ENCODE measurements at regions not wholly inside any gene's neighbourhood (a gene's known extent, or its start where the extent isn't known, plus 50 kb on each side); places are given as distances from the start of the nearest gene placed in this dataset.
A peak's percentile ranks its signal among the peaks of the same experiment; 100 is the strongest.

DNA sequence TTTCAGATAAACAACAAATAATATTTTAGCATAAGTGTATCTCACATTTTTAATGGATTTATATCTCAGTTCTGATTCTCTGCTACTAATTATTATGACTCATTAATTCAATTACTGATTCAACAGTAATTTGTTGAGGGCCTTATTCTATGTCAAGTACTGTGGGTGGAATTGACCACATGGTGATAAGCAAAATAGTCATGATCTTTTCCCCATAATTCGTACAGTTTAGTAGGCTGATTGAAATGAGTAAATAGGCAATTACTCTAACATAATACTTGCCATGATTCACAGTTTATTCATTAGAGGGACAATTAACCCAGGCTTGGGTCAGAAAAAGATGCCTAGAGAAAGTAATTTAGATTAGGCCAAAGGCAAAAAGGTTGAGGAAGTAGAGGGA lies 60.9 kb upstream of the SLC4A7 start:
- ChIA-PET POLR2A (no interaction called here), CTCF (no interaction called here)
- H3K9me3 ChIP-seq (ENCODE audit: low read length) = no peaks in the 10 kb centered on the region
- no peak overlapping the region for H3K4me3 ChIP-seq (ENCODE audit: low read length)
- DNase-seq = no peak
- peaks cover 0 to 4% (median 0%) of the 10 kb centered on the region in 3 donors for H3K36me3 Mint-ChIP-seq
- H3K9me3 Mint-ChIP-seq = no peaks in the 10 kb centered on the region
- no peaks in the 10 kb centered on the region for H3K27me3 ChIP-seq (ENCODE audit: insufficient read depth, low read length, poor library complexity, severe bottlenecking)
- no peak overlapping the region for H3K27ac Mint-ChIP-seq
- H3K36me3 ChIP-seq (ENCODE audit: insufficient read depth, low read length) = no peaks in the 10 kb centered on the region
- peaks cover 0 to 3% of the 10 kb centered on the region in 2 donors for H3K27me3 Mint-ChIP-seq
- no peaks in the 10 kb centered on the region for H3K4me1 Mint-ChIP-seq
- no peaks in the 10 kb centered on the region for H3K4me1 ChIP-seq (ENCODE audit: insufficient read depth, low read length)
- H3K4me3 Mint-ChIP-seq = no peak overlapping the region
- no peak overlapping the region for H3K27ac ChIP-seq (ENCODE audit: low read depth, low read length)

DNA sequence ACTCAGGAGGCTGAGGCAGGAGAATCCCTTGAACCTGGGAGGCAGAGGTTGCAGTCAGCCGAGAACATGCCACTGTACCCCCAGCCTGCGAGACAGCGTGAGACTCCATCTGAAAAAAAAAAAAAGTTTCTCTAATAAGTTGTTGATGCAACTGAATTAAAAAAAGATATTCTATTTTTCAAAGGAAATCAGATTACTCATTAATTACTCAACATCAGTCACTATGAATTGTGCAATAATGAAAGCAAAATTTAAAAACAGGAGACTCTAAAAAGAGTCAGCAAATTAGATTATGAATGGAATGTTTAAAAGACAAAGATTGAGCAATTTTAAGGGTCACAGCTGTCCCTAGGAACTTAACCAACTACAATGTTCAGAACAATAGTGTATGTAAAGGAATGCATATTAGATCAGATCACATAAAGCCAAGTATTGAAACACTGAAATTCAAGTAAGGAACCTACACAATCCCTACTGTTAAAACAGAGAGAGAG lies 60.2 kb upstream of the SLC4A7 start:
- CTCF ChIA-PET = no interaction called here
- H3K27ac ChIP-seq (ENCODE audit: low read depth, low read length) = no peak overlapping the region

DNA sequence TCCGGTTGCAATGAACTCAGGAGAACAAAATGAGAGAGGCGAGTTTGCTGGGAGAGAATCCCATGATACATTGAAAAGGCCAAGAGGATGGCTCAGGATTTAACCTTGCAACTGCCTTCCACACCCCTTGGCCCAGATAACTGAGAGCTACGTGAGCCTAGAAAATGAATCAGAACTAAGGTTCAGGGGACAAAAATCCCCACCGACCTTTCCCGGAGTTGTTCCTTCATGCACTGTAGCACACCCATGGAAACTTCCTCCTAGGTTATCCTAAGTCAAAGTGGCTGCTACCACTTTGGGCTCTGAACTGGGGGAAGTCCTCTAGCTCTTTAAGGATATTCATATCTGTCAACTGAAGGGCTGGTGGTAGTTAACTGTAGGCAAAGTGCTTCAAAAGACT lies 58.3 kb upstream of the SLC4A7 start:
- H3K27ac Mint-ChIP-seq = no peak overlapping the region
- POLR2A ChIA-PET = no interaction called here

More for the DNA sequence above, 60.2 kb upstream of the SLC4A7 start:
- no peak overlapping the region for H3K4me3 ChIP-seq (ENCODE audit: low read length)
- H3K36me3 ChIP-seq (ENCODE audit: insufficient read depth, low read length) = no peaks in the 10 kb centered on the region
- H3K4me1 ChIP-seq (ENCODE audit: insufficient read depth, low read length) = no peaks in the 10 kb centered on the region
- no peaks in the 10 kb centered on the region for H3K9me3 ChIP-seq (ENCODE audit: low read length)
- H3K27me3 Mint-ChIP-seq = peaks cover 0 to 3% of the 10 kb centered on the region in 2 donors
- no peak overlapping the region for H3K4me3 Mint-ChIP-seq
- no peak for DNase-seq
- no peak overlapping the region for H3K27ac Mint-ChIP-seq
- H3K9me3 Mint-ChIP-seq = no peaks in the 10 kb centered on the region
- H3K27me3 ChIP-seq (ENCODE audit: insufficient read depth, low read length, poor library complexity, severe bottlenecking) = no peaks in the 10 kb centered on the region
- POLR2A ChIA-PET = no interaction called here
- peaks cover 0 to 4% (median 0%) of the 10 kb centered on the region in 3 donors for H3K36me3 Mint-ChIP-seq
- H3K4me1 Mint-ChIP-seq = no peaks in the 10 kb centered on the region

DNA sequence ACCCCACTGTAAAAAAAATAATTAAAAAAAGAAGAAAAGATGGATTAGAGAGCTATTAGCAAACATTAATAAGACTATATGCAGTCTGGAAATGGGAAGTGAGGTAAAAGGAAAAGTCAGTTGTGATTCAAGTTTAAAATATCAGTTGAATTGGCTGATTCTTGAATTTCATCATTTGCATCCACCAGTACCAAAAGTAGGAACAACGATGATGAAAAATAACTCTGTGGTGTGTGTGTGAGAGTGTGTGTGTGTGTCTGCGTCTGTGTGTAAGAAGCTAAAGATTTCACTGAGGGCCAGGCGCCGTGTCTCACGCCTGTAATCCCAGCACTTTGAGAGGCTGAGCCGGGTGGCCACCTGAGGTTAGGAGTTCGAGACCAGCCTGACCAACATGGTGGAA lies 56.0 kb upstream of the SLC4A7 start:
- DNase-seq = no peak
- Histone ChIP-seq H3K4me1 (ENCODE audit: insufficient read depth, low read length) (no peaks in the 10 kb centered on the region), H3K9me3 (ENCODE audit: low read length) (no peaks in the 10 kb centered on the region), H3K27ac (ENCODE audit: low read depth, low read length) (no peak overlapping the region), H3K36me3 (ENCODE audit: insufficient read depth, low read length) (no peaks in the 10 kb centered on the region), H3K4me3 (ENCODE audit: low read length) (no peak overlapping the region), H3K27me3 (ENCODE audit: insufficient read depth, low read length, poor library complexity, severe bottlenecking) (no peaks in the 10 kb centered on the region)
- Mint-ChIP-seq H3K4me3 (no peak overlapping the region), H3K27ac (no peak overlapping the region), H3K27me3 (peaks cover 2 to 3% of the 10 kb centered on the region in 2 donors), H3K36me3 (peaks cover 0 to 3% (median 0%) of the 10 kb centered on the region in 3 donors), H3K4me1 (peaks cover 0 to 7% (median 3%) of the 10 kb centered on the region in 3 donors), H3K9me3 (no peaks in the 10 kb centered on the region)
- CTCF ChIA-PET = no interaction called here
- POLR2A ChIA-PET = no interaction called here

More for the DNA sequence above, 58.3 kb upstream of the SLC4A7 start:
- Histone ChIP-seq H3K4me3 (ENCODE audit: low read length) (no peak overlapping the region), H3K36me3 (ENCODE audit: insufficient read depth, low read length) (no peaks in the 10 kb centered on the region), H3K9me3 (ENCODE audit: low read length) (no peaks in the 10 kb centered on the region), H3K27ac (ENCODE audit: low read depth, low read length) (no peak overlapping the region), H3K4me1 (ENCODE audit: insufficient read depth, low read length) (no peaks in the 10 kb centered on the region), H3K27me3 (ENCODE audit: insufficient read depth, low read length, poor library complexity, severe bottlenecking) (no peaks in the 10 kb centered on the region)
- no peaks in the 10 kb centered on the region for H3K9me3 Mint-ChIP-seq
- DNase-seq = no peak
- H3K27me3 Mint-ChIP-seq = peaks cover 2 to 3% of the 10 kb centered on the region in 2 donors
- CTCF ChIA-PET = no interaction called here
- H3K4me1 Mint-ChIP-seq = no peaks in the 10 kb centered on the region
- H3K36me3 Mint-ChIP-seq = peaks cover 0 to 4% (median 0%) of the 10 kb centered on the region in 3 donors
- no peak overlapping the region for H3K4me3 Mint-ChIP-seq

DNA sequence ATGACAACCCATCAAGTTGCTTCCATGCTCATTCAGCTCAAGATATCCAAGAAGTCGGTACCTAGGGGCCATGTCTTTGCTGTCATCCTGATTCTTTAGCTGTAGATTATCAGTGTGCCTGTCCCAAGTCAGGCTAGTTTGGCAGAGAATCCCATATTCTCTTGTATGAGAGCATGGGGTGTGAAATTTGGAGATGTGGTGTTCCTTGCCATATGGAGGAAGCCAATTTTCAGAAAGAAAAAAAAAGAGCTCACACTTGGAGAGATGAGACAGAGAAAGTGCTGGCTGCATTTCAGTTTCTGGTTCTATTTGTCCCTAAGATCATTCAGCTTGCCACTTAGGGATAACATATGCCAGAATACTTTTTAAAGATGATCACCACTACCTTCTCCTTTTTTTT lies 52.3 kb upstream of the SLC4A7 start:
- Mint-ChIP-seq H3K27me3 (peaks cover 2 to 3% of the 10 kb centered on the region in 2 donors), H3K9me3 (no peaks in the 10 kb centered on the region)

DNA sequence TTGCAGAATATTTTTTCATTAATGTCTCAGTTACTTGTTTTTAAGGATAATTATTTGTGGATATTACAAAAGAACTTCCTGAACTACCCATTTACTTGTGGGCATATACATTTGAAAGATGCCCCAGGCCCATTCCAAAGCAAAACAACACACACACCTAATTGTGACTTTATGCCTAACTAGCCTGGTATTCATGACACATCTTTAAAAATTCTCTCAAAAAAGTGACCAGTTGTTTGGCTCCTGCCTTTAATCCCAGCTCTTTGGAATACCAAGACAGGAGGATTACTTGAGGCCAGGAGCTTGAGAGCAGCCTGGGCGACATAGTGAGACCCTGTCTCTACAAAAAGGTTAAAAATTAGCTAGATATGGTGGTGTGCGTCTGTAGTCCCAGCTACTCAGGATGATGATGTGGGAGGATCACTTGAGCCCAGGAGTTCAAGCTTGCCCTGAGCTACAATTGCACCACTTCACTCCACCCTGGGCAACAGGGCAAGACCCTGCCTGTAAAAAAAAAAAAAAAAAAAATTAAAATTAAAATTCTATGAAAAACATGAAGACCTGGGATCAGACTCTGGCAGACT lies 51.7 kb upstream of the SLC4A7 start:
- Histone ChIP-seq H3K4me3 (ENCODE audit: low read length) (no peak overlapping the region), H3K27ac (ENCODE audit: low read depth, low read length) (no peak overlapping the region), H3K36me3 (ENCODE audit: insufficient read depth, low read length) (no peaks in the 10 kb centered on the region), H3K9me3 (ENCODE audit: low read length) (no peaks in the 10 kb centered on the region), H3K4me1 (ENCODE audit: insufficient read depth, low read length) (peaks cover 9% of the 10 kb centered on the region), H3K27me3 (ENCODE audit: insufficient read depth, low read length, poor library complexity, severe bottlenecking) (no peaks in the 10 kb centered on the region)
- Mint-ChIP-seq H3K36me3 (peaks cover 0 to 3% (median 0%) of the 10 kb centered on the region in 3 donors), H3K4me3 (no peak overlapping the region), H3K27me3 (peaks cover 2 to 3% of the 10 kb centered on the region in 2 donors), H3K4me1 (peaks cover 15 to 29% (median 25%) of the 10 kb centered on the region in 3 donors), H3K27ac (peak overlapping the region in 1 of 8 donors; percentile 42), H3K9me3 (no peaks in the 10 kb centered on the region)
- CTCF ChIA-PET = interaction anchor here (0.9 to 1.6 kb wide), 2 partner anchors 8 to 11 kb away, joined by 3 to 5 read pairs; no protein-coding TSS in a partner anchor
- POLR2A ChIA-PET = interaction anchor here (0.5 to 0.6 kb wide), 2 partner anchors 7 to 23 kb away, joined by 3 to 6 read pairs; no protein-coding TSS in a partner anchor
- no peak for DNase-seq

More for the DNA sequence above, 52.3 kb upstream of the SLC4A7 start:
- Histone ChIP-seq H3K4me1 (ENCODE audit: insufficient read depth, low read length) (peaks cover 9% of the 10 kb centered on the region), H3K27ac (ENCODE audit: low read depth, low read length) (no peak overlapping the region), H3K9me3 (ENCODE audit: low read length) (no peaks in the 10 kb centered on the region), H3K4me3 (ENCODE audit: low read length) (no peak overlapping the region), H3K36me3 (ENCODE audit: insufficient read depth, low read length) (no peaks in the 10 kb centered on the region), H3K27me3 (ENCODE audit: insufficient read depth, low read length, poor library complexity, severe bottlenecking) (no peaks in the 10 kb centered on the region)
- H3K4me1 Mint-ChIP-seq = peaks cover 15 to 29% (median 25%) of the 10 kb centered on the region in 3 donors
- ChIA-PET POLR2A (interaction anchor here (0.5 to 0.6 kb wide), 2 partner anchors 8 to 22 kb away, joined by 3 to 6 read pairs; no protein-coding TSS in a partner anchor), CTCF (interaction anchor here (0.9 to 1.6 kb wide), 2 partner anchors 8 to 12 kb away, joined by 3 to 5 read pairs; no protein-coding TSS in a partner anchor)
- peak overlapping the region in 1 of 8 donors; percentile 13 for H3K27ac Mint-ChIP-seq
- H3K4me3 Mint-ChIP-seq = no peak overlapping the region
- peaks cover 0 to 3% (median 0%) of the 10 kb centered on the region in 3 donors for H3K36me3 Mint-ChIP-seq
- no peak for DNase-seq

DNA sequence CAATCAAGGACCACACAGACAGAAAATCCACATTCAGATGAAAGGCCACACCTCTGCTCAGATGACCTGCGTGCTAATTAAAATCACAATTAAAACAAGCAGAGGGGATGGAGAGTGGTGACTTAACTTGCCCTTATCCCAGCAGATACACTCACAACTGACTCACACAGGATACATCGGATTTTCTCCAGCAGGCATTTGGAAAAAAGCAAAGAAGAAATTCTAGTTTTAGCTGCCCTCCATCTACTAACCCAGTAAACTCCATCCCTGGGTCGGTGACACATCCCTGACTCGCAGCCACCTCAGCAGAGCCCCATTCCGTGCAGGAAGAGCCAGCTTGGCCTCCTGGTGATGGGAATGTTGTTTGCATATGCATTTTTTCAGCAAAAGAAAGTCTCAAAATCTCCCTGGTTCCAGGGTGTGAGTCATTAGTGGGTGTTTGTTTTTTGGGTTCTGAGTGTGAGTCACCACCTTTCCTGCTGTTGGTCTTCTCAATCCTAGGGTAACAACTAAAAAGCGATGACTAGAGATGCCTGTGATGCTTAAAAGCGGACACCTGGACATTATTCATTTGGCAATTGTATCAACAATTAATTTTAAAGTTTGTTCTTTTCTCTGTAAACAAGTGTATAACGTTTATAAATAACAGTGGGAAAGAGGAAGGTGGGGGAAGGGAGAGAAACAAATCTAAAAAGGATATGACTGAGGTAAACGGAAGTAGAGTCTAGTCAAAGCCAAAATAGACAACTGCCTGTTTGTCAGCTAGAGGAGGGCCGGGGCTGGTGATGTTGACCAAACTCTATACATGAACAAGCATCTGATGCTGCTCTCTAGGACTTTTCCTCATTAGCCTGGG lies 49.8 kb upstream of the SLC4A7 start:
- Mint-ChIP-seq H3K9me3 (no peaks in the 10 kb centered on the region), H3K4me3 (peak overlapping the region; percentile 7 to 75 (median 53)), H3K27ac (peak overlapping the region; percentile 84 to 97 (median 94)), H3K36me3 (peaks cover 0 to 3% (median 0%) of the 10 kb centered on the region in 3 donors), H3K27me3 (peaks cover 0 to 2% of the 10 kb centered on the region in 2 donors), H3K4me1 (peaks cover 15 to 29% (median 25%) of the 10 kb centered on the region in 3 donors)
- peak in 4 of 5 donors; percentile 4 to 56 (median 16) for DNase-seq
- POLR2A ChIA-PET = interaction anchor here (0.7 kb wide), 1 partner anchor 189 kb away, joined by 5 read pairs; no protein-coding TSS in a partner anchor
- Histone ChIP-seq H3K4me1 (ENCODE audit: insufficient read depth, low read length) (peaks cover 9% of the 10 kb centered on the region), H3K27ac (ENCODE audit: low read depth, low read length) (peak overlapping the region; percentile 44), H3K4me3 (ENCODE audit: low read length) (no peak overlapping the region), H3K27me3 (ENCODE audit: insufficient read depth, low read length, poor library complexity, severe bottlenecking) (no peaks in the 10 kb centered on the region), H3K36me3 (ENCODE audit: insufficient read depth, low read length) (no peaks in the 10 kb centered on the region), H3K9me3 (ENCODE audit: low read length) (no peaks in the 10 kb centered on the region)
- CTCF ChIA-PET = interaction anchor here (0.9 to 1.1 kb wide), 3 partner anchors 12 to 79 kb away, joined by 3 read pairs; no protein-coding TSS in a partner anchor

Measured in CD8-positive, alpha-beta memory T cell (primary cell).